Activated T-cell treated with anti-CD3 and anti-CD28 coated beads, Interleukin-2, amount 50 U/mL, for 1 hour (primary cell): ENCODE measurements at regions not wholly inside any gene's neighbourhood (a gene's known extent, or its start where the extent isn't known, plus 50 kb on each side); places are given as distances from the start of the nearest gene placed in this dataset.
"Not testable (repeated sequence)": the region's sequence is repeated elsewhere in the genome, so short reads cannot be mapped to it uniquely, and the experiment has no call there.

Source experiments
- DNase-seq: peaks from one replicate; pipeline ENCODE4 v3.0.0-alpha.2; 2020

- no peak for DNase-seq
These were observed 986.9 kb upstream of the ARRDC3 start for GRCh38 chr5:92370032-92370431.

- no peak for DNase-seq
These were observed 986.5 kb upstream of the ARRDC3 start for GRCh38 chr5:92369587-92369986.

- no peak for DNase-seq
These were observed 982.0 kb upstream of the ARRDC3 start for GRCh38 chr5:92364986-92365550.

- DNase-seq = no peak
These were observed 970.3 kb upstream of the ARRDC3 start for GRCh38 chr5:92353107-92354030.

- no peak for DNase-seq
These were observed 954.7 kb upstream of the ARRDC3 start for GRCh38 chr5:92337772-92338234.

GRCh38 chr5:92332039-92332438, 948.9 kb upstream of the ARRDC3 start:
- DNase-seq = no peak

- DNase-seq = no peak
These were observed 947.2 kb upstream of the ARRDC3 start for GRCh38 chr5:92330365-92330764.

GRCh38 chr5:92329759-92330158, 946.6 kb upstream of the ARRDC3 start:
- DNase-seq = no peak

GRCh38 chr5:92328584-92329259, 945.6 kb upstream of the ARRDC3 start:
- no peak for DNase-seq

- DNase-seq = no peak
These were observed 937.3 kb upstream of the ARRDC3 start for GRCh38 chr5:92320446-92320845.

GRCh38 chr5:92313385-92313784, 930.3 kb upstream of the ARRDC3 start:
- DNase-seq = no peak

- DNase-seq = no peak
These were observed 926.3 kb upstream of the ARRDC3 start for GRCh38 chr5:92309336-92309991.

- no peak for DNase-seq
These were observed 925.6 kb upstream of the ARRDC3 start for GRCh38 chr5:92308679-92309078.

- DNase-seq = not testable (repeated sequence)
These were observed 919.2 kb upstream of the ARRDC3 start for GRCh38 chr5:92302356-92302755.

- no peak for DNase-seq
These were observed 900.4 kb upstream of the ARRDC3 start for GRCh38 chr5:92283521-92283920.

GRCh38 chr5:92271750-92272149, 888.6 kb upstream of the ARRDC3 start:
- DNase-seq = not testable (repeated sequence)

- no peak for DNase-seq
These were observed 885.2 kb upstream of the ARRDC3 start for GRCh38 chr5:92268343-92268742.

GRCh38 chr5:92267830-92268229, 884.7 kb upstream of the ARRDC3 start:
- DNase-seq = no peak

- DNase-seq = no peak
These were observed 882.7 kb upstream of the ARRDC3 start for GRCh38 chr5:92265804-92266203.

GRCh38 chr5:92255605-92256004, 872.5 kb upstream of the ARRDC3 start:
- DNase-seq = not testable (repeated sequence)

- DNase-seq = no peak
These were observed 865.4 kb upstream of the ARRDC3 start for GRCh38 chr5:92248518-92248917.

- DNase-seq = no peak
These were observed 859.1 kb upstream of the ARRDC3 start for GRCh38 chr5:92242170-92242569.

- no peak for DNase-seq
These were observed 854.8 kb upstream of the ARRDC3 start for GRCh38 chr5:92237896-92238295.
